ENCODE measurements at regions not wholly inside any gene's neighbourhood (a gene's known extent, or its start where the extent isn't known, plus 50 kb on each side); places are given as distances from the start of the nearest gene placed in this dataset.

DNA sequence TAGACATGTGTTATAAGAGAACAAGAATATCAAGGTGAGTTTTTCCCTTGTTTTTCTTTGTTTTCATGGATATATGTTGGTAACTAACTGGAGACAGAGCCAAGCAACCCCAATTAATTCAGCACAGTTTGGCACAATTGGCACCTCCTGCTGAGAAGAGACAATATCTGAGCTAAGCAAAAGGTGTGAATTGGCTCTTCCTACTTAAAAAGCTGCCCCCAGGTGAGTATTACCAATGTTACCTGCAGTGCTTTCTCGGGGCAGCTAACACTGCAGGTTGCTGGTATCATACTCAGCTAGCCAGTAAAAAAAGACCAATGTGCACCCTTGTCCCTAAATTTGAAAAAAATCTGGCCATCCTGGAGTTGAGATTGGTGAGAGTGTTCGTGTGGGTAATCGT is 871.2 kb upstream of the TENM3 start:
- DNase-seq (ENCODE audit: low read depth, low spot score) (no peak), ATAC-seq (no peak), FAIRE-seq (no peak)
- 0% methylated on average over 3 of the region's 3 CpGs for WGBS (ENCODE audit: insufficient coverage, insufficient replicate concordance, low lambda C conversion rate, missing lambda C conversion rate)
- Histone ChIP-seq H3K27ac (ENCODE audit: control insufficient read depth, insufficient read depth) (no peak overlapping the region), H3K9me3 (replicated peaks; ENCODE audit: control insufficient read depth, insufficient read depth, low read length) (no peaks in the 10 kb centered on the region), H3K36me3 (ENCODE audit: control insufficient read depth in 2 of 2, insufficient read depth in 2 of 2, low read length in 1 of 2) (no peaks in the 10 kb centered on the region), H3K9ac (ENCODE audit: control insufficient read depth, insufficient read depth, low read length) (no peak overlapping the region), H3K27me3 (replicated peaks in 1 of 2; ENCODE audit: control insufficient read depth in 2 of 2, insufficient read depth in 2 of 2, low read length in 1 of 2) (no peaks in the 10 kb centered on the region), H3K79me2 (ENCODE audit: control insufficient read depth, insufficient read depth, low read length) (no peaks in the 10 kb centered on the region), H4K20me1 (ENCODE audit: control insufficient read depth, insufficient read depth) (no peaks in the 10 kb centered on the region), H2AFZ (ENCODE audit: control insufficient read depth, low read depth, low read length) (no peak overlapping the region), H3K4me1 (ENCODE audit: control insufficient read depth, insufficient read depth, low read length) (no peaks in the 10 kb centered on the region), H3K4me3 (no peak overlapping the region), H3K4me2 (ENCODE audit: control insufficient read depth, insufficient read depth) (no peak overlapping the region)
- intact Hi-C loops (cut with micrococcal nuclease; ENCODE audit: unreplicated experiment) (no loop called here), in situ Hi-C loops (cut with MboI) (no loop called here)
- ChIA-PET RAD21 (ENCODE audit: unreplicated experiment) (no interaction called here), CTCF (no interaction called here), SMC1A (ENCODE audit: uncharacterized antibody, unreplicated experiment) (no interaction called here), POLR2A (no interaction called here)
- no peak for TF ChIP-seq RB1 (IDR thresholded peaks at IDR 0.05; ENCODE audit: borderline replicate concordance)
- no peak for TF ChIP-seq BHLHE40 (IDR thresholded peaks at IDR 0.05; ENCODE audit: borderline replicate concordance in 1 of 2, low read depth in 2 of 2, low read length in 1 of 2)
- no TSS peak for BruUV-seq (replicated peaks)

DNA sequence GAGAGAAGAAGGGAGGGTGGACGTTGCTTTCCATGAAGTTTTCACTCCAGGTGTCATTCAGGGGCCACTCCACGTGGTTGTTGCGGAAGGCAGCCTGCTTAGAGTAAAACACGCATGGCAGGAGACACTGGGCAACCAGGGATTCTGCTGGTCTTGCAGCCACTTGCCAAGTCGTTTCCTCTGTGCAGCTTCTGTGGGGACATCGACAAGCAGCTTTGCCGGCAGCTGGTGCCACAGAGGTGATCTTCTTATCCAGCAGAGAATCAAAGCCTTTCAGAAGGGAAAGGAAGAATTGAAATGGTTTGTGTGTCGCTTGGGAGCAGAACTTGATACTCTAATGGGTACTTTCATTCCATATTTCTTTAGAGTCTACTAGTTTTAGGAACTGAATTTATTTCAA is 867.1 kb upstream of the TENM3 start:
- no peak for DNase-seq (ENCODE audit: low read depth, low spot score)
- in situ Hi-C loops (cut with MboI): no loop called here
- no peak for TF ChIP-seq ZBED1 (IDR thresholded peaks at IDR 0.05; ENCODE audit: borderline replicate concordance)

More for the DNA sequence above, 867.1 kb upstream of the TENM3 start:
- no peak for FAIRE-seq
- no peaks in the 10 kb centered on the region for H3K9me3 ChIP-seq (replicated peaks; ENCODE audit: control insufficient read depth, insufficient read depth, low read length)
- no peaks in the 10 kb centered on the region for H3K36me3 ChIP-seq (ENCODE audit: control insufficient read depth in 2 of 2, insufficient read depth in 2 of 2, low read length in 1 of 2)
- no TSS peak for BruUV-seq (replicated peaks)
- H2AFZ ChIP-seq (ENCODE audit: control insufficient read depth, low read depth, low read length): no peak overlapping the region
- POLR2A ChIA-PET: no interaction called here
- H4K20me1 ChIP-seq (ENCODE audit: control insufficient read depth, insufficient read depth): no peaks in the 10 kb centered on the region
- no peak overlapping the region for H3K4me2 ChIP-seq (ENCODE audit: control insufficient read depth, insufficient read depth)
- no peaks in the 10 kb centered on the region for H3K79me2 ChIP-seq (ENCODE audit: control insufficient read depth, insufficient read depth, low read length)
- 16% methylated on average over 8 of the region's 8 CpGs for WGBS (ENCODE audit: insufficient coverage, insufficient replicate concordance, low lambda C conversion rate, missing lambda C conversion rate)
- H3K4me1 ChIP-seq (ENCODE audit: control insufficient read depth, insufficient read depth, low read length): no peaks in the 10 kb centered on the region
- H3K4me3 ChIP-seq: no peak overlapping the region
- H3K27ac ChIP-seq (ENCODE audit: control insufficient read depth, insufficient read depth): no peak overlapping the region
- CTCF ChIA-PET: interaction anchor here (0.7 kb wide), 1 partner anchor 16 kb away, joined by 3 read pairs; no protein-coding TSS in a partner anchor
- intact Hi-C loops (cut with micrococcal nuclease; ENCODE audit: unreplicated experiment): no loop called here
- H3K27me3 ChIP-seq (replicated peaks in 1 of 2; ENCODE audit: control insufficient read depth in 2 of 2, insufficient read depth in 2 of 2, low read length in 1 of 2): no peaks in the 10 kb centered on the region
- ATAC-seq: no peak
- SMC1A ChIA-PET (ENCODE audit: uncharacterized antibody, unreplicated experiment): no interaction called here
- H3K9ac ChIP-seq (ENCODE audit: control insufficient read depth, insufficient read depth, low read length): no peak overlapping the region
- RAD21 ChIA-PET (ENCODE audit: unreplicated experiment): no interaction called here

All from GM12878 (cell line).